Choroid plexus epithelial cell (primary cell): ENCODE measurements at regions not wholly inside any gene's neighbourhood (a gene's known extent, or its start where the extent isn't known, plus 50 kb on each side); places are given as distances from the start of the nearest gene placed in this dataset.

Experiments
- DNase-seq: peaks from one replicate; pipeline ENCODE4 v3.0.0-alpha.2; 2010; ENCODE audit warnings: low read depth
- H3K4me3 ChIP-seq: 2 replicates; pipeline ENCODE4 v1.5.1; 2011; ENCODE audit warnings: low read depth, mild to moderate bottlenecking, control low read depth, low read length, moderate library complexity
- TF ChIP-seq, protein P1 (sequence below): conservative IDR thresholded peaks from 2 replicates; pipeline ENCODE4 v1.5.1; 2011; ENCODE audit warnings: low read depth, mild to moderate bottlenecking, control low read depth, inconsistent platforms, low read length, moderate library complexity

DNA sequence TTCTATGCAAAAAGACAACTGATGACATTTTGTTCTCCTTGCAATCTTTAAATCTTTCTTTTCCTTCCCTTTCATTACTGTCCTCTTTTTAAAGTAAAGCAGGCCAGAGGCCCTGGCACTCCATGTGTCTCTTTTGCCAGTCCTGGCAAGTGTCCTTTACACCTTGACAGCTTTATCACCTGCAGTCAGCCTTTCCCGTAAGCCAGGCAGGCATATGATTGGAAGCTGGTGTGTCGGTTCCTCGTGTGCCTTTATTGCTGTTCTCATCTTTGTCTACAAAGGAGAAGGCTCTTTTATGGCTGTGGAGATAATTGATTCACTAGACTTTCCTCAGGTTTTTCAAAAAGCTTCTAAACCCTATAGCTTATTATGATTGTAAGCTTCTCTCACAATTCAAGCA is 162.3 kb upstream of the FBXL4 start:
- DNase-seq, result no peak
- H3K4me3 ChIP-seq, result no peak overlapping the region

DNA sequence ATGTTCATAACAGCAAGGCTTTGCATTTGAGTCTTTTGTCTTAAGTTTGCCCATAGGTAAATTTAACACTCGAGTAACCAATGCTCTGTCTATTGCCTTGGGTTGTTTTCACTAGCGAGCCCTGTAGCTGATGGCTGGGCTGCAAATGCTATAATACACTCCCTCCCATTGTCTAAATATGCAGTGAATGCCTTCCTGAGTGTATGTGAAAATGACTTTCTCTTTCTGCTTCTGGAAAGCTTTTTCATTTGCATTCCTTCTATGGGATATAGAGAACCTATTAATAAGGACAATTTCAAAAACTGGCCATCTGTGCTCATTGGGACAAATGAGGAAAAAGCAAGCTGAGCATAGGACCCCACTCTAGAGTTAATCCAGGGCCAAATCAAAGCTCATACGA is 156.5 kb upstream of the FBXL4 start:
- no peak for DNase-seq
- TF ChIP-seq, protein P1, sequence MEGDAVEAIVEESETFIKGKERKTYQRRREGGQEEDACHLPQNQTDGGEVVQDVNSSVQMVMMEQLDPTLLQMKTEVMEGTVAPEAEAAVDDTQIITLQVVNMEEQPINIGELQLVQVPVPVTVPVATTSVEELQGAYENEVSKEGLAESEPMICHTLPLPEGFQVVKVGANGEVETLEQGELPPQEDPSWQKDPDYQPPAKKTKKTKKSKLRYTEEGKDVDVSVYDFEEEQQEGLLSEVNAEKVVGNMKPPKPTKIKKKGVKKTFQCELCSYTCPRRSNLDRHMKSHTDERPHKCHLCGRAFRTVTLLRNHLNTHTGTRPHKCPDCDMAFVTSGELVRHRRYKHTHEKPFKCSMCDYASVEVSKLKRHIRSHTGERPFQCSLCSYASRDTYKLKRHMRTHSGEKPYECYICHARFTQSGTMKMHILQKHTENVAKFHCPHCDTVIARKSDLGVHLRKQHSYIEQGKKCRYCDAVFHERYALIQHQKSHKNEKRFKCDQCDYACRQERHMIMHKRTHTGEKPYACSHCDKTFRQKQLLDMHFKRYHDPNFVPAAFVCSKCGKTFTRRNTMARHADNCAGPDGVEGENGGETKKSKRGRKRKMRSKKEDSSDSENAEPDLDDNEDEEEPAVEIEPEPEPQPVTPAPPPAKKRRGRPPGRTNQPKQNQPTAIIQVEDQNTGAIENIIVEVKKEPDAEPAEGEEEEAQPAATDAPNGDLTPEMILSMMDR, result no peak
- H3K4me3 ChIP-seq, result no peak overlapping the region

More for the DNA sequence above, 162.3 kb upstream of the FBXL4 start:
- TF ChIP-seq, protein P1, result no peak

DNA sequence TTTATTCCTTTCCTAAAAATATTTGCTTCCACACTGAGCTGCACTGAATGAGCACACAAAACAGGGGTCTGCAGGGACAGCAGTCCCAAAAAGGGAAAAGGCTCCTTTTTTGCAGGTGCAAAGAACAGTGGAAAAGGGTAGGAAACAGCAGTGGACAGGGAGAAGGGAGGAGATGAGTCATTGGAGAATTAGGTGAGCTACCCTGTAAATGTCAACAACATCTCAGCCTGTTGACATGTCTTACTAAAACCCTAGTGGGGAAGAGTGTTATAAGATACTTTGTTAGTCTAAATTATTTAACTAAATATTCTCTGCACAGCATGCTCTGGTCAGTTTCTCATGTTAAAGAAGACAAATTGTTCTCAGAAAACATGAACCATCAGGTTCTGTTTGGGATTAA is 151.5 kb upstream of the FBXL4 start:
- no peak overlapping the region for H3K4me3 ChIP-seq
- TF ChIP-seq, protein P1, result no peak
- DNase-seq, result no peak

DNA sequence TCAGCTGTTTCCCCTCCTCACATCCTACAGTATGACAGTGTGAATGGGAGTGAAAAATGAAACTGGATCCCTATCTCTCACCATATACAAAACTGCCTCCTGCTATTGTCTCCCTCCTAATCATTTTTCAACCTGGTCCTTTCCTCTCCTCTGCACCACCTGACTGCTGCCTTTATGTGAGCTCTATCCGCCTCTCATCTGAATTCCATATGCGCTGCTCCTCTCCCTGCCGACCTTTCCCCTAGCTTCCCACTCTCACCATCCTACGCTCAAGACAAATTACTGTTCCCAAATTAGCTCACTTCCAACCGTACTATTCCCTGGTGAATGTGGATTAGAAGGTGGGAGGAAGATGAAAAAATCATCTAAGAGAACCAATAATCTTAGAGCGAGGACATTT is 148.4 kb upstream of the FBXL4 start:
- DNase-seq, result no peak
- H3K4me3 ChIP-seq, result no peak overlapping the region
- TF ChIP-seq, protein P1, result no peak

DNA sequence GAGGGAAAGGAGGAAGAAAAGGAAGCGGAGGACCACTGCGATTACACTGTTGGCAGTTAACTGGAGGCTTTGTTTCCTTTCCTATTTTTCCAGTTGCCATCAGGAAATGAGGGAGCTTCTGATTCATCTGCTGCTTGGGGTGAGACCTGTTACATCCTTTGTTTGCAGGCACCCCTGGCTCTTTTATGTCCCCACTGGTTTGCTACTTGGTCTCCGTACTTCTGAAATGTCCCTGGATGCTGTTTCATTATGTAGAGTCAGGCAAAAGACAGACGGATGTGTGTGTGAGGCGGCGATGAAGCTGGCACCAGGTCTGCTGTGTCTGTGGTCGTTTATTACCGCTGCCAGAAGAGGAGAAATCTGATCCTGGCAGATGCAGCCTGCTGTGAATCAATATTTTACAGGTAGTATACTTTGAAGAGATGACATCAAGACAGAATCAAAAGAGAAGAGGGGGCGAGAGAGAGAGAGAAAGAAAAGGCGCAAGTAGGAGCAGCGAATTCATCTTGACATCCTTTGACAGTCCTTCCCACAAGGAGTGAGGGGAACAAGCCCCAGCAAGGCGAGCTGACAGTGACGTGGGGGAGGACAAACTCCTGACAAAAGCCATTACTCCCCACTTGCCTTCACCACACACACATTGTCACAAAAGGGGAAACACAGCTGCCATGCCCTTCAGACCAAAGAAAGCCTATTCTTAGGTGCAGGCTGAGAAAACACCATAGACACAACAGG is 145.9 kb upstream of the FBXL4 start:
- no peak for DNase-seq
- TF ChIP-seq, protein P1, result no peak

DNA sequence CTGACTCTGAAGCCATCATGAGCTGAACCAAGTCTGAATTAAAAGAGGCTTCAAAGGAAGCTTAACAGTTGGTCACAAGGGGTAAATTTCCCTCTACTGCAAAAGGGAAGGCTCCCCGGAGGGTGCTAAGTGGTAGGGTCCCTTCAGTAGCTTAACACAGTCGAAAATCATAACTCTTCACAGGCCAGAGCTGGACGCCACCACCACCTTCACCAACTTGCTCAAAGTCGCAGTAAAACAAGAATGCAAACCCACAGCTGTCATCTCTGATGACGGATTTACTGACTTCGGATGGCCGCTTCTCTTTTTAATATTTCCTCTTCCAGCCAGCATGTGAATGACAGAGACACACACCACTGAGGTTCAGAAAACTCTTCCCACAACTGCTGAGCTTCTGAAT is 144.7 kb upstream of the FBXL4 start:
- TF ChIP-seq, protein P1, result no peak
- DNase-seq, result no peak
- no peak overlapping the region for H3K4me3 ChIP-seq

More for the DNA sequence above, 145.9 kb upstream of the FBXL4 start:
- no peak overlapping the region for H3K4me3 ChIP-seq

DNA sequence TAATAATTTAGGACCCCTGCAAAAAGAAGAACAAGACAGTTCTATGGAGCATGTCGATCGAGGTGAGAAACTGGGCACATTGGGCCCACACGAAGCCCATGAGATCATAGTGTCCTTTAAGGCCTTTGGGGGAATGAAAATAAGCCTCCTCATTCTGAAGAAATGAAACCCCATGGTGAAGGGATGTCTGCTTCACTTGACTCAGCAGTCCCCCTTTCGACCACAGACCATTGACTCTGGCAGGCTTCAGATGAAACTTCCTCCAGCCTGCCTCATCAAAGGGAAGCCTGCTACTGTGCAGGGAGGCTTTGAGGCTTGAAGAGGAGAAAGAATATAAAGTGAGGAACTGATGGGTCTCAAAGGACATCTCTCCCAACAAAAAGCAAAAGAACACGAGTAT is 144.2 kb upstream of the FBXL4 start:
- no peak overlapping the region for H3K4me3 ChIP-seq
- TF ChIP-seq, protein P1, result no peak
- DNase-seq, result no peak
